C4-2B (cell line): ENCODE measurements at regions not wholly inside any gene's neighbourhood (a gene's known extent, or its start where the extent isn't known, plus 50 kb on each side); places are given as distances from the start of the nearest gene placed in this dataset.

Source experiments
- H3K27ac ChIP-seq: fragments of 450-650 bp; 2 replicates; pipeline ENCODE4 v1.5.1; 2017
- ZFX ChIP-seq: fragments of 450-650 bp; IDR thresholded peaks from 2 replicates; pipeline ENCODE4 v1.6.1; 2017
- TF ChIP-seq, protein P1 (sequence below): fragments of 450-650 bp; conservative IDR thresholded peaks from 2 replicates; pipeline ENCODE4 v1.5.1; 2017; ENCODE audit warnings: mild to moderate bottlenecking

DNA sequence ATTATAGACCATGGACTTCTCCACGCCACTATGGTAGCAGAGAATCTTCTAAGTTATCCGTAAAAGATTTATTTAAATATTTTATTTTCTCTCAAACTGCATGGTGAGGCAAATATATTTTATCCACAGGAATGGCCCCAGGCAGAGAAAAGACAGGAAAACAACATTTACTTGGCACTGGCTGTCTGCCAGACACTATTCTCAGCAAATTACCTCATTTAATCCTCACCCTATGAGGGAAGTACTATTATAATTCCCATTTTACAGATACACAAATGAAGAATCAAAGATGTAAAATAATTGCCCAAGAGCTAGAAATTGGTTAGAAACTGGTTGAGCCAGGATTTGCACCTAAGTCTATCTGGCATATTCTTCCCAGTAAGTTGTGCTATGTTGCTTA is 361.4 kb upstream of the IL12A start:
- peak overlapping the region; percentile 61; the same call in 1 of the 2 replicates for H3K27ac ChIP-seq
- TF ChIP-seq, protein P1, sequence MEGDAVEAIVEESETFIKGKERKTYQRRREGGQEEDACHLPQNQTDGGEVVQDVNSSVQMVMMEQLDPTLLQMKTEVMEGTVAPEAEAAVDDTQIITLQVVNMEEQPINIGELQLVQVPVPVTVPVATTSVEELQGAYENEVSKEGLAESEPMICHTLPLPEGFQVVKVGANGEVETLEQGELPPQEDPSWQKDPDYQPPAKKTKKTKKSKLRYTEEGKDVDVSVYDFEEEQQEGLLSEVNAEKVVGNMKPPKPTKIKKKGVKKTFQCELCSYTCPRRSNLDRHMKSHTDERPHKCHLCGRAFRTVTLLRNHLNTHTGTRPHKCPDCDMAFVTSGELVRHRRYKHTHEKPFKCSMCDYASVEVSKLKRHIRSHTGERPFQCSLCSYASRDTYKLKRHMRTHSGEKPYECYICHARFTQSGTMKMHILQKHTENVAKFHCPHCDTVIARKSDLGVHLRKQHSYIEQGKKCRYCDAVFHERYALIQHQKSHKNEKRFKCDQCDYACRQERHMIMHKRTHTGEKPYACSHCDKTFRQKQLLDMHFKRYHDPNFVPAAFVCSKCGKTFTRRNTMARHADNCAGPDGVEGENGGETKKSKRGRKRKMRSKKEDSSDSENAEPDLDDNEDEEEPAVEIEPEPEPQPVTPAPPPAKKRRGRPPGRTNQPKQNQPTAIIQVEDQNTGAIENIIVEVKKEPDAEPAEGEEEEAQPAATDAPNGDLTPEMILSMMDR: no peak
- TF ChIP-seq ZFX: no peak

DNA sequence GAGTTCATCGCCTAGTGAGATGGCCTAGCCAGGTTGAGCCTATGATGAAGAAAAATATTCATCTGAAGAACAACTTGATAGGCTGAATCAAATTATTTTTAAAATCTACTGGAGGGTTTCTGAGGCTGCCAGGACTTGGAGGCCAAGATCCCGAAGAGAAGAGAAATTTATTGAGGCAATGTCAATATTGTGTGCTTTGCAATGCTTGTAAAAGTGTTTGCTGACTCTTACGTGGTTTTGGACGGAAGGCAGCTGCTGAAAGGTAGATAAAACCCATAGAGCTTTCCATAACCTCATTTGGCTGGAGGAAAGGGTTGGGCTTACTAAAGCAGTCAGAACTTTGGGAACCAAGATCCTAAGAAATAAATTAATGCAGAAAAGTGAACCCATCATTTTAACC is 361.0 kb upstream of the IL12A start:
- peak overlapping the region; percentile 26; the same call in 1 of the 2 replicates for H3K27ac ChIP-seq
- TF ChIP-seq ZFX: no peak
- TF ChIP-seq, protein P1: no peak

GRCh38 chr3:159629329-159630084 is 359.1 kb upstream of the IL12A start:
- no peak overlapping the region for H3K27ac ChIP-seq
- TF ChIP-seq ZFX: no peak
- TF ChIP-seq, protein P1: no peak

- H3K27ac ChIP-seq: no peak overlapping the region
- TF ChIP-seq ZFX: no peak
- TF ChIP-seq, protein P1: no peak
Measured at GRCh38 chr3:159631226-159631625, 357.4 kb upstream of the IL12A start.

GRCh38 chr3:159632128-159632527 is 356.5 kb upstream of the IL12A start:
- TF ChIP-seq ZFX: no peak
- TF ChIP-seq, protein P1: no peak
- H3K27ac ChIP-seq: no peak overlapping the region

- H3K27ac ChIP-seq: no peak overlapping the region
- no peak for TF ChIP-seq ZFX
- TF ChIP-seq, protein P1: no peak
Measured at GRCh38 chr3:159632851-159633250, 355.8 kb upstream of the IL12A start.

- TF ChIP-seq, protein P1: no peak
- no peak for TF ChIP-seq ZFX
- no peak overlapping the region for H3K27ac ChIP-seq
Measured at GRCh38 chr3:159634483-159634882, 354.2 kb upstream of the IL12A start.
